Skeletal muscle satellite cell (primary cell): ENCODE measurements at regions not wholly inside any gene's neighbourhood (a gene's known extent, or its start where the extent isn't known, plus 50 kb on each side); places are given as distances from the start of the nearest gene placed in this dataset. TPM values are rescaled to one million over a fixed set of nuclear protein-coding genes. Genes with fewer than 3 reads are reported as not detected.

Experiments
- H3K27me3 ChIP-seq: 2 replicates; pipeline ENCODE4 v1.7.0; 2013; ENCODE audit warnings: low read length; ENCODE audit not compliant: control insufficient read depth, insufficient read depth
- H3K36me3 ChIP-seq: 2 replicates; pipeline ENCODE4 v1.7.0; 2013; ENCODE audit warnings: mild to moderate bottlenecking, control low read depth, low read length; ENCODE audit not compliant: insufficient read depth
- H3K4me1 ChIP-seq: 2 replicates; pipeline ENCODE4 v1.7.0; 2013; ENCODE audit warnings: low read length; ENCODE audit not compliant: control insufficient read depth, insufficient read depth
- H3K4me2 ChIP-seq: 2 replicates; pipeline ENCODE4 v1.7.0; 2013; ENCODE audit warnings: mild to moderate bottlenecking, low read length
- H3K4me3 ChIP-seq: 2 replicates; pipeline ENCODE4 v1.7.0; 2013; ENCODE audit warnings: low read length
- H3K9ac ChIP-seq: 2 replicates; pipeline ENCODE4 v1.7.0; 2013; ENCODE audit warnings: mild to moderate bottlenecking, low read depth, low read length, moderate library complexity
- H3K9me3 ChIP-seq: replicated peaks from 2 replicates; pipeline ENCODE4 v1.7.0; 2013; ENCODE audit warnings: mild to moderate bottlenecking, control low read depth, low read length
- small RNA-seq: library from RNA; depleted of rRNA; stranded (forward); fragments of <200 nt; gene quantifications from one replicate; pipeline ENCODE3, GENCODE V24; 2012

DNA sequence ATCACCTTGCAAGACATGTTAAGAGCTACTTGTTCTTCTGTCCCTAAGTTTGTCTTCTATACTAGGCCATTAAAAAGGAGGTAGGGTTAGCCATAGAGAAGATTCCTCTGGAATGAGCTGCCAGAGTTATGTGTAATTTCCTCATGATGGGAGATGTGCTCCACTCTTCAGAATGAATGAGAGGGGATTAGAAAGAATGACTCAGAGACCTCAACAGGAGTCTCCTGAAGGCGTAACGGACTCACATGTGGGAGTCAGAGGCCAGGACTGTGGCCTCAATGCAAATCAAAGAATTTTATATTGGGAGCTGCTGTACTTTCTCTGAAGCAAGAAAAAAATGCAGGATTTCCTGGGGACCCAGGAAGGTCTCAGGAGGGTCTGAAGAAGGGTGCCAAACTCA, 87.8 kb upstream of the ATXN7L3B start:
- Histone ChIP-seq H3K4me2 (peak overlapping the region; percentile 38), H3K9ac (no peak overlapping the region), H3K27me3 (no peaks in the 10 kb centered on the region), H3K9me3 (no peaks in the 10 kb centered on the region), H3K4me3 (no peak overlapping the region), H3K4me1 (peaks cover 13% of the 10 kb centered on the region), H3K36me3 (no peaks in the 10 kb centered on the region)

DNA sequence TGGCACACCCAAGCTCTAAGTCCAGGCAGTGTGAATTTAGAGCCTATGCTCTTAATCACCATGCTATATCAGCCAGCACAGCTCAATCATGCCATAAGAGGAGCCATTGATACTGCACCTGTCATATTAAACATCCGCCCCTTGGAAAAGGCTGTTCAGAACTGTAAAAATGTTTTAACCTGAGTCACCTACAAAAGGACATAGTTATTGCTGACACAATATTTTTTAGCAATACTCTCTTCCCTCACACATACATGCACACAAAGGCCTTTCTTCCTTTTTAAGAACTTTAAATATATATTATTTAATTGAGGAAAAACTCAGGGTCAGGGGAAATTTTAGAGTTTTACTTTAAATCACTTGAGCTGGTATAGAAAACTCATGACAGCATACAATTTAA, 83.5 kb upstream of the ATXN7L3B start:
- peaks cover 13% of the 10 kb centered on the region for H3K4me1 ChIP-seq
- no peak overlapping the region for H3K9ac ChIP-seq
- H3K9me3 ChIP-seq = no peaks in the 10 kb centered on the region
- H3K4me3 ChIP-seq = no peak overlapping the region
- no peaks in the 10 kb centered on the region for H3K36me3 ChIP-seq
- no peaks in the 10 kb centered on the region for H3K27me3 ChIP-seq
- H3K4me2 ChIP-seq = no peak overlapping the region

DNA sequence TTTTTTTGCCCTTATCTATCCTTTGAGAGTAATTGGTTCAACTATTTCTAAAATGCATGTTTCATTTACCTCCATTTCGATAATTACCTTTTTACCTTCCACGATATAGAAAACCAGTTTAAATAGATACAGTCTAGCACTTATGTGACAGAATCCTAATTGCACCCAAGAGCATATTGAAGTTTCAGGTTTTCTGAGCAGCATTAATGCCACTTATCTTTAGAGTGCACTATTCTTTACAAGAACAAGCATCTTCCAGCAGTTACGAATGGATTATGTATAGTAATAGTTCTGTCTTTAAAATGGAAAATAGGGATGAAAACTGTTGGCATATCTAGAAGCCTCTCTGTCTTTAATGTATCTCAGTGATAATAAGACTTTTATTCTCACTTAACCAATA, 82.2 kb upstream of the ATXN7L3B start:
- Histone ChIP-seq H3K36me3 (no peaks in the 10 kb centered on the region), H3K9ac (no peak overlapping the region), H3K9me3 (no peaks in the 10 kb centered on the region), H3K27me3 (no peaks in the 10 kb centered on the region), H3K4me3 (no peak overlapping the region), H3K4me2 (no peak overlapping the region), H3K4me1 (peaks cover 4% of the 10 kb centered on the region)

DNA sequence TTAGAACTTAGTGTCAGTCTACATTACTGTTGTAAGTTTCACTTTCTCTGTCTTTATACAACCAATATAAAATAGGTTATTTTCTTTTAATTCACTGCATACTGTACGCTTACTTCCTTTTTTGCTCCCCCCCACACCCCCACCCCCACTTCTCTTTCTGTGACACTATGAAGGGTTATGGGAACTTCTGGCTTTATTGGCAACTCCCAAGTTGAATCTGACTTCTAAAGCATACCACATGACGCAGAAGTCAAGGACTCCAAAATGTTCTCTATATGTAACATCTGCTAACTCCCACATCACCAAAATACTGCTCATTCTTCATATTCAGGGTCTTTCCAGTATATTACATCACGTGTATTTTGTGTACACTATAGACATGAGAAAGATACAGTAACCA, 81.2 kb upstream of the ATXN7L3B start:
- Histone ChIP-seq H3K9me3 (no peaks in the 10 kb centered on the region), H3K4me1 (no peaks in the 10 kb centered on the region), H3K4me2 (no peak overlapping the region)

DNA sequence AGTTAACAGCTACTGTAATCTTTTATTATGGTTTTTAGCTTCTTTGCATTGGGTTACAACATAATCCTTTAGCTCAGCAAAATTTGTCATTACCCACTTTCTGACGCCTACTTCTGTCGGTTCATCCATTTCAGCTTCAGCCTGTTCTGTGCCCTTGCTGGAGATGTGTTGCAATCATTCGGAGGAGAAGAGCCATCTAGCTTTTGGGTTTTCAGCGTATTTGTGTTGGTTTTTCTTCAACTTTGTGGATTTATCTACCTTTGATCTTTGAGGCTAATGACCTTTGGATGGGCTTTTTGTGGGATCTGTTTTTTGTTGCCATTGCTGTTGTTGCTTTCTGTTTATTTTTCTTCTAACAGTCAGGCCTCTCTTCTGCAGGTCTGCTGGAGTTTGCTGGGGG, 69.2 kb upstream of the ATXN7L3B start:
- Histone ChIP-seq H3K27me3 (no peaks in the 10 kb centered on the region), H3K9ac (no peak overlapping the region), H3K4me1 (no peaks in the 10 kb centered on the region), H3K4me3 (no peak overlapping the region), H3K36me3 (no peaks in the 10 kb centered on the region), H3K9me3 (no peaks in the 10 kb centered on the region), H3K4me2 (no peak overlapping the region)

More for the DNA sequence above, 81.2 kb upstream of the ATXN7L3B start:
- H3K4me3 ChIP-seq = no peak overlapping the region
- H3K9ac ChIP-seq = no peak overlapping the region
- H3K36me3 ChIP-seq = no peaks in the 10 kb centered on the region
- H3K27me3 ChIP-seq = no peaks in the 10 kb centered on the region

DNA sequence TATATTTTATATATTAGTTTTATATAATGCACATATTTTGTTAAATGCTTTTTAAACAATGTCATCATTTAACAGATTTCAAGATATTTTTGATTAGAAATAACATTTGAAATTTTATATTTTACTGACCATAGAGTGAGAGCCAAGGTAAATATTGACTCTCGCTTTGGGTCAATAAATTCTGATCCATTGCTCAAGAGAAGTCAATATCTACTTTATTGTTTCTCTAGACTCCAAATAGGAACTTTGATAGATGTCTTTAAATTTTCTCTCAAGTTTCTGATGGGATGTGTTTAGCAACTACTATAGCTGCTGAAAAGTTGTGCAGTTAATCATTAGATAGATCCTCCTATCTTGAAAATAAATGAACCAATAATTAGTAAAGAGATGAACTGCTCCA, 61.4 kb upstream of the ATXN7L3B start:
- Histone ChIP-seq H3K9ac (no peak overlapping the region), H3K4me1 (no peaks in the 10 kb centered on the region), H3K9me3 (no peaks in the 10 kb centered on the region), H3K36me3 (no peaks in the 10 kb centered on the region), H3K4me2 (no peak overlapping the region), H3K27me3 (no peaks in the 10 kb centered on the region), H3K4me3 (no peak overlapping the region)

DNA sequence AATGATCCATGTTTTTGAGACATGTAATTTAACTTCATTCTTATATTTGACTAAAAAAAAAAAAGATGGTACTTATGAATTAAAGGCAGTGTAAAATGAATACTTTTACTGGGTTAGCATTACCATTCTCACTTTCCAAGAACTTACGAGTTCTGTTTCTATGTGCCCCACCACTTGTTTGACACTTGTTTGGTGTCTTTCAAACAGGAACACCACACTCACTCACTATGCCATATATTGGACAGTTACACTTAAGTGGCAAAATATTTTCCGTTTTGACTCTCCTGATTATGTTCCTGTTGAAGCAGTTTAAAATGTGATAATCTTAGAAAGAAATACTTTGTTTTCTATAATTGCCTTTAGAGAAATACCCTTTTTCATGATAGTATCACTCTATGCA, 56.6 kb upstream of the ATXN7L3B start:
- H3K9ac ChIP-seq = no peak overlapping the region
- H3K4me3 ChIP-seq = no peak overlapping the region
- H3K27me3 ChIP-seq = no peaks in the 10 kb centered on the region
- no peak overlapping the region for H3K4me2 ChIP-seq
- H3K4me1 ChIP-seq = no peaks in the 10 kb centered on the region
- no peaks in the 10 kb centered on the region for H3K9me3 ChIP-seq
- H3K36me3 ChIP-seq = no peaks in the 10 kb centered on the region

DNA sequence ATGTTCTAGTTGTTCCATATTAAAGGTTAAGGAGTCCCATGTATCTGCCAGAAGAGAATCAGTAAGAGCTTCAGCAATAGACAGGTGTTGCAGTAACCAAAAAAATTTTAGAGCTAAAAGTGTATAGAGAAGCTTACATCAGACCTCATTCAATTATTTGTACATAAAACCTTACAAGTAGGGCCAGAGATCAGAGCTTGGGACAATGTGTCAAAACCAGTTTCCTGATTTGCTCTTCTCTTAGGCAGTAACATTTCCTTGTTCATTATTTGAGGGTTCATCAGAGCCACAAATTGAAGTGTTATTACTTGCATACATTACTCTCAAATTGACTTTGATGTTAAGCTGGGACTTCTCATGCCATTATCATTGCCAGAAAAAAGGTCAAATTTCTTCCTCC, 55.5 kb upstream of the ATXN7L3B start:
- H3K36me3 ChIP-seq = no peaks in the 10 kb centered on the region
- no peak overlapping the region for H3K4me3 ChIP-seq
- H3K27me3 ChIP-seq = no peaks in the 10 kb centered on the region
- no peaks in the 10 kb centered on the region for H3K9me3 ChIP-seq
- no peak overlapping the region for H3K4me2 ChIP-seq
- no peaks in the 10 kb centered on the region for H3K4me1 ChIP-seq
- H3K9ac ChIP-seq = no peak overlapping the region

DNA sequence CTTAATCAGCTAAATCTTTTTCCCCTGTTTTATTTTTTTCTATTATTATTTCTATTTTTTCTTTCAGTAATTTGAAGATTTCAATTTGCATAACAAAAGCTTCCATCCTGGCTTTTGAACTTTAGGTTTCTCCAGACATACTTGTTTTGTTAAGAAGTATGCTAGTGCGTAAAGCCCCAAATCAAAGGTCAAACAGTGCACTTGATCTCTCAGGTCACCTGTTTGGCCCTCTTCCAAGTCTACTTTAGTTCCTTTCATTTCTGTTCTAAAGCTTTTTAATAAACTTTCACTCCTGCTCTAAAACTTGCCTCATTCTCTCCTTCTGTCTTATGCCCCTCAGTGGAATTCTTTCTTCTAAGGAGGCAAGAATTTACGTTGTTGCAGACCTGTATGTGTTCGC, 54.6 kb upstream of the ATXN7L3B start:
- Histone ChIP-seq H3K4me3 (no peak overlapping the region), H3K36me3 (no peaks in the 10 kb centered on the region), H3K27me3 (no peaks in the 10 kb centered on the region), H3K4me2 (no peak overlapping the region), H3K9me3 (no peaks in the 10 kb centered on the region), H3K4me1 (no peaks in the 10 kb centered on the region), H3K9ac (no peak overlapping the region)

Small RNA genes lying in the stretch of these regions (small RNA-seq; reads per million reads assigned to genes)
- not detected for gene AC090502.2
- gene RF00096 = not detected
- not detected for gene RNU6-1012P
